Superior temporal gyrus (tissue), 1 donor: ENCODE measurements at regions not wholly inside any gene's neighbourhood (a gene's known extent, or its start where the extent isn't known, plus 50 kb on each side); places are given as distances from the start of the nearest gene placed in this dataset.
"Not testable (repeated sequence)": the region's sequence is repeated elsewhere in the genome, so short reads cannot be mapped to it uniquely, and the experiment has no call there.

ENCODE experiments used
- DNase-seq: peaks from one replicate; pipeline ENCODE4 v3.0.0-alpha.2; 2016; ENCODE audit errors: extremely low spot score

- DNase-seq, result no peak
Observed at GRCh38 chr13:111413407-111414187, 93.2 kb downstream of the TEX29 start.

- no peak for DNase-seq
Observed at GRCh38 chr13:111414341-111414740, 93.9 kb downstream of the TEX29 start.

- DNase-seq, result no peak
Observed at GRCh38 chr13:111415246-111415645, 94.8 kb downstream of the TEX29 start.

DNA sequence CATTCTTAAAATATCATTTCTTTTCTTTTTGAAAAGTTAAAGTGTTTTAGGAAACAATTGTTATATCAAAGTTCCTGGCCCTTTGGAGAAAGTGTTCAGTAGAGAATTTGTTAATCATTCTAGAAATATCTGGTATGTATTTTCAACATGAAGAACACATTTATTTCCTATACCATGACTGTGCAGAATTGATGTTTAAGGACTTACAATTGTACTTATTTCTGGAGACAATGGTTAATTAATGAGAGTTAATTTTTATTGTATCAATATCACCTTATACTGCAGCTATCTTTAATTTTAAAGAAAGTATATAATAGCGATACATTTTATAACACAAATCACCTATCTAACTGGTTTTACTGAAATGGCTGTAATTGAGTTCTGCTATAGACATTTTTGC lies 95.3 kb downstream of the TEX29 start:
- no peak for DNase-seq

- DNase-seq, result no peak
Observed at GRCh38 chr13:111418101-111418500, 97.7 kb downstream of the TEX29 start.

- no peak for DNase-seq
Observed at GRCh38 chr13:111420113-111420876, 99.9 kb downstream of the TEX29 start.

DNA sequence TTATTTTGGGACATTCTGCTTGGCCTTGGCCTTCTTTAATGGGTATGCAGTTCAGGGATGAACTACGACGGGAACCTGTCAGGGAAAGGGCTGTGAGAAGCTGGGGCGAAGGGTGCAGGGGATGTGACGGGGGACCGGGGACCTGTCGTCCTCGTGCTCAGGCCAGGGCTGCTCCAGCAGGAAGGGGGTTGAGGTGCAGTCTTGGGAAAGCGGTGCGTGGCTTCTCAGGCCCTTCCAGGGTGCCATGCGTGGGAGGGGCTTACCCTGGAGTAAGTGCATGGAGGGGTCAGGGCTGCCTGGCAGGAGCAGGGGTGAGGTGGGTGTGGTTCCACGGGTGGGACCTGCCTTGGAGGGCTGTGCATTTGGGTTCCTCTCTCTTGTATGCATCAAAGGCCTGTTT lies 100.8 kb downstream of the TEX29 start:
- DNase-seq, result no peak

- DNase-seq, result no peak
Observed at GRCh38 chr13:111422348-111422747, 101.9 kb downstream of the TEX29 start.

DNA sequence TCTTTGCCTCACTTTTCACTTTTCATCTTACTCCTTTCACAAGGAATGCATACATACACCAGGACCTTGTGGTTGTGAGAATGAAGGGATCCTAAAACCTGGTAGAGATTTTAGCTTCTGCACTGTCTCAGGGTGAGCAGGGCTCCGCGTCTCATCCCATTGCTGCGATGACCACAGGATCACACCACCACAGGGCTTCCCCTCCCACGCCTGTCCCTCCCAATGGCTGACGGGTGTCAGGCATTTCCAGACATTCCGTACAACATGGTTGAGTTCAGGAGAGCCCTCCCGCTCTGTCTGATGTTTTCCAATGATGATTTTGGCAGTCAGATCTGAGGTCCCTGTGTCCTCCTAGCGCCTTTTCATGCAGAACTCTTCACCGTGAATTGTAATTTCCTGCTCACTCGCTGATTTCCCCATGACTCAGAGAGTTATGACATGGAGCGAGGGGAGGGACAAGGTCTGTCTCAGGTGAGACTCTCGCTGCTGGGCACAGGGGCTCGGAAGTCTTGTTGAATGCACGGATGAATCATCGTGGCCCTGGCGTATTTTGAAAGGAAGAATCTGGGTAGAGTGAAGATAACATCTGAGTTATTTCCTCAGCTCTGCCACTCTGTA lies 102.8 kb downstream of the TEX29 start:
- no peak for DNase-seq

DNA sequence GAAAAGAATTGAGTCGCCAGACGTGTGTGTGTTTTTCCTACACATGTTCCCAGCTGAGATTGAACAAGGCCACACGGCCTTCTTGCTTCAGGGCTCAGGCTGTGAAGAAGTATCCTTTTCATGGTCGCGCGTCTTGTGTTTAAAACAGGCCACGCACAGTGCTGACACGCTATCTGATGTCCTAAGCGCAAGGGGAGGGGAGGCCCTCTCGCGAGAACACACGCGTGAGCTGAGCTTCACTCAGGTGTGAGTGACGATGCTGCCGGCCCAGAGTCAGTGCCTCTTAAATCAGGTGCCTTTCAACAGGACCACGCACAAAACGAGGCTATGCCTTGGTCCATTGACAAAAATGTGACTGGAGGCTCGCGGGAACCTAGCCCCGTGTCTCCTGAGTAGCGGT lies 103.7 kb downstream of the TEX29 start:
- no peak for DNase-seq

DNA sequence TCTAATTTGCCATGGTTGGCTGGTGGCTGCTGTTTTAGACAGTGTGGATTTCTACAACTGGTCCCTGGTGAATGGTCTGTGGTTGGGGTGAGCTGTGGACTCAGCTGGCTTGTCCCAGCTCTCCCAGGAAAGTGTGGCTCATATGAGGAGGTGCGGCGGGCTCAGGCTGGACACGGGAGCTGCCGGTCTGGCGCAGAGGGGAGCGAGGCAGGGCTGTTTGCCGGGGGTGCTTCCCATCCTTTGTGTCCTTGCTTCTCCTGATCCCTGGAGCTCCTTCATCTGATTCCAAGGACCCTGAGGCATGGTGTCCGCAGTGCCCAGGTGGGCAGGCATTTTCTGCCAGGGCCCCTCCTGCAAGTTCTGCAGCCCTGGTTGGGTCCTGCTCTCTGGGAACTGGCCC lies 104.9 kb downstream of the TEX29 start:
- no peak for DNase-seq

DNA sequence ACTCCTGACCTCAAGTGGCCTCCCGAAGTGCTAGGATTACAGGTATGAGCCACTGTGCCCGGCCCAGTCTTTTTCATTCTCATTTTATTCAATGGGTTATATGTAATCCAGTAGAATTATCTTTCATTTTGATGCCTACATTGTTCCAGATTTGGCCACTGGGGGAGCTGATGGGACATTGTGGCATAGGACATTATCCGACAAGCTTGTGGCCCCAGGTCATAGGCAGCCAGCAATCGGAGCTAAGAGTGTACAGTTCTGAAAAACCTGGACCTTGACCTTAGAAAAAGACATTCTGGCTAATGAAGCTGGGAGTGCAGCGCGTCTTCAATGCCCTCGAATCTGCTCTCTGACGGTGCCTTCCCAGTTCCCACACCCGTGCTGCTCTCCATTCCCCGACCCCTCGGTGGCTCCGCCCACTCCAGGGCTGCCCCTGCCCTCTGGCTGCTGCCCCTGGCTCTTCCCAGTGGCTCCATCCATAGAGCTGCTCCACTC lies 108.7 kb downstream of the TEX29 start:
- DNase-seq, result peak; percentile 76

GRCh38 chr13:111431206-111431605 lies 110.8 kb downstream of the TEX29 start:
- DNase-seq, result no peak

DNA sequence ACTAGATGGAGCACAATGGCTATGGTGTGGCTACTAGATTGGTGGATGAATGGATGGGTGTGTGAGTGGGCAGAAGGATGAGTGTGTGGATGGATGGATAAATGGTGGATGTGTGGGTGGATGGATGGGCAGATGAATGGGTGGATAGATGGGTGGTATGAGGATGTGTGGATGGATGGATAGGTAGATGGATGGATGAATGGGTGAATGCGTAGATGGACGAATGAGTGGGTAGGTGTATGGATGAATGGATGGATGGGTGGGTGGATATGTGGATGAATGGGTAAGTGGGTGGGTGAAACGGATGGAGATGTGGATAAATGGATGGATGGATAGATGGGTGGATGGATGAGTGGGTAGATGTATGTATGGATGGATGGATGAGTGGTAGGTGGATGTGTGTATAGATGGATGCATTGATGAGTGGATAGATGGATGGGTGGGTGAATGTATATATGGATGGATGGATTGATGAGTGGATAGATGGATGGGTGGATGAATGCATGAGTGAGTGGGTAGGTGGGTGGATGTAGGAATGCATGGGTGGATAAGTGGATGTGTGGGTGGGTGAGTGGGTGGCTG lies 114.2 kb downstream of the TEX29 start:
- no peak for DNase-seq

GRCh38 chr13:111436446-111436845 lies 116.0 kb downstream of the TEX29 start:
- no peak for DNase-seq

DNA sequence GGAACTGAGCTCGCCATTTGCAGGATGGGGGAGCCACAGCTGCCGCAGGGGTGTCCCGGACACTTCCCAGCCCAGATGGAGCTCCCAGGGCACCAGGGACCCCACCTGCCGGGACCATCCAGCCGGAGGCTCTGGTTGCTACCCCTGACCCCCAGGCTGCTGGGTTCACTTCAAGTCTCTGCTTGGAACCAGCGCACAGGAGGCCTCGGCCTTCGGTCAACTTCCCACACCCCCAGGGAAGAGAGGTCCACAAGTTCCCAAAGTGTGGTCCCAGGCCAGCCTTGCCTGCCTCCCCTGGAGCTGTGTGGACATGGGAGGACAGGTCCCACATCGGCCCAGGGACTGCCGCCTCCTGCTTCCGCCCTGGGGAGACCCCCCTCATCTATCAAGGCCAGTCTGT lies 117.0 kb downstream of the TEX29 start:
- no peak for DNase-seq

GRCh38 chr13:111437856-111438547 lies 117.6 kb downstream of the TEX29 start:
- DNase-seq, result no peak

DNA sequence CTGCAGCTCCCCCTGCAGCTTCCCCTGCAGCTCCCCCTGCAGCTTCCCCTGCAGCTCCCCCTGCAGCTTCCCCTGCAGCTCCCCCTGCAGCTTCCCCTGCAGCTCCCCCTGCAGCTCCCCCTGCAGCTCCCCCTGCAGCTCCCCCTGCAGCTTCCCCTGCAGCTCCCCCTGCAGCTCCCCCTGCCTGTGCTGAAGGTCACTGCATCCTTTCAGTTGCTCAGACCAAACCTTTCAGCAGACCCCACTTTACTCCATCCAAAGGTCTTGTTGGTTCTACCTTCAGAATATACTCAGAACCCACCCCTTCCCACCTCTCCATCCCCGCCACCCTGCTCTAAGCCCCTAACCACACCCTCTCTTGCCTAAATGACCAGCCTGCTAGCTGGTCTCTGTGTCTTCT lies 120.0 kb downstream of the TEX29 start:
- DNase-seq, result not testable (repeated sequence)

DNA sequence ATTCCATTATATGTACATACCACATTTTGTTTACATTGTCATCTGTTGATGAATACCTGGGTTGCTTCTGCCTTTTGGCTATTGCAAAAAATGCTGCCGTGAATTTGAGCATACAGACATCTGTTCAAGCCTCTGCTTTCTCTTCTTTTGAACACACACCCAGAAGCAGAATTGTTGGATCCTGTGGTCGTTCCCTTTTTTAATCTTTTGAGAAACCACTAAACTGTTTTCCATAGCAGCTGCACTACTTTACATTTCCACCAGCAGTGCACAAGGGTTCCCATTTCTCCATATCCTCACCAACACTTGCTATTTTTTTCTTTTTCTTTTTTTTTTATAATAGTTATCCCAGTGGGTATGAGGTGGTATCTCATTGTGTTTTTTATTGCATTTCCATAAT lies 123.5 kb downstream of the TEX29 start:
- no peak for DNase-seq

GRCh38 chr13:111448504-111448903 lies 128.1 kb downstream of the TEX29 start:
- DNase-seq, result no peak

DNA sequence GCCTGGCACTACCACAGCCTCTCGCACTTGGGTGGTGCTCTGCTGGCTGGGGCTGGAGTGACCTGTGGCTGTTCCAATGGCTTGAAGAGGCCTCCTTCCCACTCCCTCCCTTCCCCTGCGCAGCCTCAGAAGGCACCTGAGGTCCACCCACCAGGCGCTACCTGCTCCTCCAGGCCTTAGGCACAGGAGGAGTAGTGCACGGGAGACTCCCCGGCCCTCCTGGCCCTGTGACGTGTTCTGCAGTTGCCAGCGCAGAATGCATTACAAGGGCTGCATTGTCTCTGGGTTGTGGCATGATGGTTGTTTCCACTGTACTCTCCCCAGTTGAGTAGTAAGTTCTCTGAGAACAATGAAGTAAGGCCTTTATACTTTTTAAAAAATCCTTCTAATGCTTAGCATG lies 128.6 kb downstream of the TEX29 start:
- peak; percentile 71 for DNase-seq

- DNase-seq, result no peak
Observed at GRCh38 chr13:111451402-111451801, 131.0 kb downstream of the TEX29 start.
